DMS153 (cell line): ENCODE measurements at regions not wholly inside any gene's neighbourhood (a gene's known extent, or its start where the extent isn't known, plus 50 kb on each side); places are given as distances from the start of the nearest gene placed in this dataset.
"Not testable (repeated sequence)": the region's sequence is repeated elsewhere in the genome, so short reads cannot be mapped to it uniquely, and the experiment has no call there.

Experiments
- DNase-seq: peaks from one replicate; lab custom pipeline; 2025; lab: John Stamatoyannopoulos, UW

- peak; percentile 40 for DNase-seq
Measured at GRCh38 chr4:19615086-19615689, 636.5 kb upstream of the SLIT2 start.

DNA sequence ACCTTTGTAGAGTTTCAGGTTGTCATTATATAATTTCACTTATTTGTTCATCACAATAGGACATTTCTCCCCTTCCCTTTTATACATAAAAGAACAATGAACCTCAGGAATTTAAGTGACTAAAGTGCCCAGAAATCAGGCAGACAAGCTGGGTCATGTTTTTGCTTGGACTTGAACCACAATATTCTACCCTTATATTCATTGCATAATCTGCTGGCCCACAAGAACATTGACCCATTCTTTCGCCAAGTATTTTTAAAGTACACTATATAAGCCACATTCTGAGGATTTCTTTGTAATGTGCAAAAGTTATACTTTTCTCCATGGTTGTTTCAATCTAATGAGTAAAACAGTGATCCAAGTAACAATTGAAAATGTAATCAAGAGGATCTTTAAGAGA, 637.5 kb upstream of the SLIT2 start:
- no peak for DNase-seq

GRCh38 chr4:19596342-19596741, 655.4 kb upstream of the SLIT2 start:
- DNase-seq: no peak

- no peak for DNase-seq
Measured at GRCh38 chr4:19592391-19592790, 659.3 kb upstream of the SLIT2 start.

- DNase-seq: no peak
Measured at GRCh38 chr4:19583827-19584569, 667.7 kb upstream of the SLIT2 start.

DNA sequence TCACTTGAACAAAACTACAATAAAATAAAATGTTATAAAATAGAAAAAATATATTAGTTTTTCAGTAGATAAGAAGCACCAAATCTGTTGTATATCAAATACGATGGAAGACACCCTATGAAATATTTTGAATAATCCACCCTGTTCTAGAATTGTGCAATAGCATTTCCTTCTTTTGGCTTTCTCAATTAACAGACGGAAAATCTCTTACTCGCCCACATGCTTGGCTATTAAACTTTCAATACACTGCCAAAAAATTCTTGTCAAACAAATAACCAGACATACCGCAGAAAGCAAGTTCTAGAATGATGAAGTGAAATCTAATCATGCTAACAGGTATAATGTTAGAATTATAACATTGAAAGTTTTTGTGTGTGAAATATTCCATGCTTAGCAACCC, 671.6 kb upstream of the SLIT2 start:
- DNase-seq: no peak

DNA sequence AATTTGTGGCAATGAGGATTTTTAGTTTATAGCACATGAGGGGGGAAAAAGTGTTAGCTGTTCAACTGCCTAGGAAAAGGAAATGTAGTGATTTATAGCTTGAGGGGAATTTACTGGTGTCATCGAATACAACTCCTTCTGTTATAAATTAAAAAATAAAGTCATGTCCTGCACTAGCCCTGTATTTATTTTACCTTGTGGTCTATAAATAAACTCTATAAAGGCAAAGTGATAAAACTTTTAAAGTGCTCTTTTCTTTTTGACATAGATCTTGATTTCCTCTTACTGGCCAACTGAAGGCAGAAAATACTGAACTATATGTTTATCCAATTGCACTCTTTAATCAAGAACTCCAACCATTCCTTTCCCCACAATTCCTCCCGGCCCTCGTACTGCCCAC, 672.1 kb upstream of the SLIT2 start:
- no peak for DNase-seq

- DNase-seq: no peak
Measured at GRCh38 chr4:19577097-19577496, 674.6 kb upstream of the SLIT2 start.

DNA sequence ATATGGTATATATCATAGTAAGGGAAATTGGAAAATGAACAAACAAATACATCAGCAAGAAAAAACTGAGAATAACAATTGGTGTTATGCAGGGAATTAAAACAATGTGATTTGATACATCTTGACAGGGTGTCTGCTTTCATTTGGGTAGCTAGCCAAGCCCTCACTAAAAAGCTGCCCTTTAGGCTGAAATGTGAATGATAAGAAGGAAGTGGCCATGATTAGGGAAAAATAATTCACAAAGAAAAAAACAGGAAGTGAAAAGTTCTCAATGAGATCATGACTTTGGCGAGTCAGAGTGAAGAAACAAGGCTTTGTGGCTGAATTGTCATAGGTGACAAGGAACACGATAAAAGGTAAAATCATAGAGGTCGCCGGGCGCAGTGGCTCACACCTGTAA, 675.8 kb upstream of the SLIT2 start:
- no peak for DNase-seq

- no peak for DNase-seq
Measured at GRCh38 chr4:19566041-19566440, 685.7 kb upstream of the SLIT2 start.

DNA sequence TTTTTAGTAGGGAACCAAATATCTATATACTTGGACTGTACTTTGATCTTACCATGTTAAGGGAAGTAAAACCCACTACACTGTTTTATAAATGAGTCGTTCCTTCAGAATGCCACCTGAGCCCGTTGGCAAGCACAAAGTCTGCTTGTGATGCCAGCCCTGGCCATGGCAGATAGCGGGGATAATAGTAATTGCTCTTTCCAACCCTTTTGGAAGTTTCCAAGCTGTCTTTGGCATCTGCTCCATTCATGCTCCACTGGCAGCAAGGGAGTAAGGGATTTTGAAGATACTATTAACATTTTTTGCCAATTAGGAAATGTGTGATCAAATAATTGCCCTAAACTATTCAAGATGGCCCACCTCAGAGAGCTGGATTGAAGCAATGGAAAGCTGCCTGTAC, 689.2 kb upstream of the SLIT2 start:
- no peak for DNase-seq

DNA sequence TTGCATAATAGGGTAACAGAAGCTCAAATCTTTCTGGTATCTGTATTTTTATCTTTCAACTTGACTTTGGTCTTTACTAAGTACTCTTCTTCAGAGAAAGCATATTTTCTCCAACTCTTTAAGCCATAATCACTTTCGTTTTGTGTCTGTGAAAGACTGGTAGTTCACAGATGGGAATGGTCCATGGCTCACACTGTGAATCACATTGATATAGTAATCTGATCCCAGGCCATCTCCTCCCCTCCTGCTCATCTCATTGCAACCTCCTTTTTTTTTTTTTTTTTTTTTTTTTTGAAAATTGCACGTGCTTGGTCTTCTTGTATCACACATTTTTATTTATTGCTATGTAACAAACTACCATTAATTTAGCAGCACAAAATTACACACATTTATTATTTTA, 694.5 kb upstream of the SLIT2 start:
- no peak for DNase-seq

DNA sequence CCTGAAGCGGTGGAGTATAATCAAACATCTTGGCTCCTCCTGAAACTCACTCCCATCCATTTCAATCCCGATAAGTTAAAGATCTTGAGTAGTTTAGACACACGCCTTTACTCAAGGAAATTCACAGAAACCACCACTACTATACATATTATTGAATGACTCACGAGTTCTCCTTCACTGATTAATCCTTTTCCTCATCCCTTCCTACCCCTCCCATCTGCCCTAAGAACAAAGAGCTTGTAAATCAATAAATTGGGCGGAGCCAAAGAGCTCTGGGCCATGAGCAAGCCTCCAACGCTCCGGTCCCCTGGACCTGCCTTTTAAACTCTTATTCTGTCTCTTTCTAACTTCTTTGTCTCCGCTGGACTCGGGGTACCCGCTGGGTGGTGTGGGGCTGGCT, 695.4 kb upstream of the SLIT2 start:
- DNase-seq: not testable (repeated sequence)

GRCh38 chr4:19547463-19547862, 704.2 kb upstream of the SLIT2 start:
- DNase-seq: no peak

GRCh38 chr4:19544446-19545125, 707.1 kb upstream of the SLIT2 start:
- DNase-seq: no peak

DNA sequence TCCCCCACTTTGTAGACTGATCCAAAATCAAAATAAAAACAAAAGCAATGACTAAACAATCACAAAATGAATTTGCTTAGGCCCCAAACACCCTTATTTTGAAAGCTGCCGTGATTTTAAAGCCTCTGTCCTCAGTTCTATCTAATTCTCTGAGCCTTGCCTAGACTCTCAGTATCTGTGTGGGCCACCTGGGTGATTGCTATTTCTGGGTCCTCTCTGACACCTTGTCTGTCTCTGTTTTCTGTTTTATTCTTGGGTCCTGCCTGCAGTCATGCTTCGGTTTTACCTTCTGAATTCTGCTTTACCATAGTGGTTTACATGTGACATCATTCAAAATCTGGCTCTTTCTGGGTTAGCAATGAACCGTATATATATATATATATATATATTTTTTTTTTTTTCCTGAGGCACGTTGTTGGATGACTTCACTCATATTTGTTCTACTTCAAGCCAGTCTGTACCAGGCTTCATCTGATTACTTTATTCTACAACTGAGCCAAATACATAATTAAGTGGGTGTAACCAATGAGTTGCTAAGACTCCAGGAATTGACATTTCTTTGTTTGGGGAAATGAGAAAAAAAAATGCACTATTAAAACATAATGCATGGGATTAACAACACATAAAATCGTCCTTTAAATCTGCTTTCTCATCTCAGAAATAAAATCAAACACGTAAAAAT, 710.7 kb upstream of the SLIT2 start:
- DNase-seq: no peak

GRCh38 chr4:19539201-19539600, 712.5 kb upstream of the SLIT2 start:
- DNase-seq: no peak

DNA sequence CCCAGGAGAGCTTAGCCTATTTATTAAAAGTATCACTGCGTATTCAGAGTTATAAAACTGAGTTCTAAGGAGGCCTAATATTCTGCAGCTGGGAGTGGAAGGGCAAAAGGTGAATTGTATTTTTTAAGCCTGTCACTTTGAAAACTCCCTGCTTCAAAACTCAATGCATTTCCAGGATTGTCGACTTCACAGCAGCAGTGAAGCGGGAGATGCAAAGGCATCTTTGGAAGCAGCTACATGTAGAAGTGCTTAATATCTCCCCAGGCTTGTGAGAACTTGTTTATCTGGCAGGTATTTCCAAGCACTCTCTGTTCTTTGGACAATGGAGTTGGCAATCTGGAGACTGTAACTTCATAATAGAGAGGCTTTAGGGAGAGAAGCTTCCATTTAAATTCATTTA, 717.5 kb upstream of the SLIT2 start:
- no peak for DNase-seq

DNA sequence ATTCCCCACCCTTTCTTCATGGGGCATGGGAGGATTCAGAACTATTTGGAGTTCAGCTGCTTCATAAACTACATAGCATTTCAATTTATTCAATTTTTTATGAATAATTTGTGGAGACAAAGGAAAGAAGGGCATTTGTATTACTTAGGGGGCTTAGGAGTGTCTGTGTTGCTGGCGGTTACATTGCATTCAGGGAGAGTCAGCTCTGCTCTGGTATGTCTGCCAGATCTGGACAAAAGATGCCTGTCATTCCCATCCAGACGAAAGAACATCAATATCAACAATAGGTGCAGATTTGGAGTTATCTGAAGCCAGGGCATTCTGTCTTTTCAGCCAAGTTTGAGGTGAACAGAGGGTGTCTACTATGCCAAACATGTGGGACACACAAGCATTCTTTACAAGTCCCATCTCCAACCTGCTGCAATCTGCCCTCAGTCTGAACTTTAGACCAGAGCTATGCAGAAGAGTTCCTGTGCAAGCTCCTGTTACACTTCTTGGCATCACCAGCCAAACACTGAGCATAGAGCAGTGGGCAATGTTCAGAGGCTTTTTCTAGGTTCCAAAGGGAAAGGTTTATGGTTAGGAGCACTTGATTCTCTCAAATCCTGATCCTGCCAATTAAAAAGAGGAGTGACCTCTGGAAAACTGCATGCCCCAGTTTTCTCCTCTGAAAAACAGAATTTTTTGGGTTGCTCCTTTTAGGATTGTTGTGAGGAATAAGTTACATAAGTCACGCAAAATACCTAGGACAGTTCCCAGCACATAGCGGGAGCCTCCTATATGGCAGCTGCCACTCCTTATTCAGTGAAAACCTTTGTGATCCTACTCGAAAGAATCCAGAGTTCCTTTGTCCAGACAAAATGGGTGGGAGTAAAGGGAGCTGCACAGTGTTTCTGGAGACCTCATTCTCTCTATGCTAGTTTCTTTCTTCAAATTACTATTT, 719.5 kb upstream of the SLIT2 start:
- no peak for DNase-seq

GRCh38 chr4:19523964-19524363, 727.7 kb upstream of the SLIT2 start:
- DNase-seq: no peak

DNA sequence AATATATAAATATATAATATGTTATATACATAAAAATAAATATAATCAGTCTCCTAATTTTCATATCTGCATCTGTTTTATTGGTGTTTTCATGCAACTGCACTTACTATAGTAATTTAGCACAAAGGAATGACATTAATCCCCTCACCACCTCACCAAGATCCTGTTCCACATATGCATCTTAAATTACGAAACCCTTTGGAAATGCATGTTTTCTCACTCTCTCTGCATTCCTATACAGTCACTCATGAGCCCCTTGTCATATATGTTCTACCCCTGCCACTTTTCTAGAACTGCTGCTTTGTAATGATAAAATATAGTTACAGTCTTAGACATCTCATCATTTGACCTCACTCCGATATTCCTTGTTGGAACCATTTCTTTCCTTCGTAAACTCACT, 728.7 kb upstream of the SLIT2 start:
- DNase-seq: no peak
